Fibroblast of skin of left quadriceps (primary cell): ENCODE measurements at regions not wholly inside any gene's neighbourhood (a gene's known extent, or its start where the extent isn't known, plus 50 kb on each side); places are given as distances from the start of the nearest gene placed in this dataset.
A peak's percentile ranks its signal among the peaks of the same experiment; 100 is the strongest.

ENCODE experiments used
- DNase-seq, 2 experiments: peaks; one replicate each; pipeline ENCODE4 v3.0.0-alpha.2; 2013; ENCODE audit warnings: low read depth in 2 of 2

DNA sequence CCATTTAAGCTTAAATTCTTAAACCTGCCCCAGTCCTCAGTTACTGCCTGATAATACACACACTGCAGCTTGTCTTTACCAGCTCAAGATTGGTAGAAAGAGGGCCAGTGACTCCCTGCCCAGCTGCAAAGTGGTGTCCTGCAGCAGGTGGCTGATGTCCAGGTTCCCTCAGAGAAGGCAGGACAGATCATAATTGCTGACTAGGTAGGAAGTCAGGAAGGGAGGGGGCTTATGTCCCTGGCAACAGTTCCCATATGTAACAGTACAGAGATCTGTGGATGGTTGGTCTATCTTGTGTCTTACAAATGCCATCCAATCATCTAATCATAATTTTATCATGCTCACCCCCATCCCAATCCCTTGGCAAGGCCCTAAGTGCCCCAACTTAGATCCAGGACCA, 492.1 kb upstream of the PPP2R3A start:
- no peak for DNase-seq

GRCh38 chr3:135487261-135487660, 478.3 kb upstream of the PPP2R3A start:
- no peak for DNase-seq

DNA sequence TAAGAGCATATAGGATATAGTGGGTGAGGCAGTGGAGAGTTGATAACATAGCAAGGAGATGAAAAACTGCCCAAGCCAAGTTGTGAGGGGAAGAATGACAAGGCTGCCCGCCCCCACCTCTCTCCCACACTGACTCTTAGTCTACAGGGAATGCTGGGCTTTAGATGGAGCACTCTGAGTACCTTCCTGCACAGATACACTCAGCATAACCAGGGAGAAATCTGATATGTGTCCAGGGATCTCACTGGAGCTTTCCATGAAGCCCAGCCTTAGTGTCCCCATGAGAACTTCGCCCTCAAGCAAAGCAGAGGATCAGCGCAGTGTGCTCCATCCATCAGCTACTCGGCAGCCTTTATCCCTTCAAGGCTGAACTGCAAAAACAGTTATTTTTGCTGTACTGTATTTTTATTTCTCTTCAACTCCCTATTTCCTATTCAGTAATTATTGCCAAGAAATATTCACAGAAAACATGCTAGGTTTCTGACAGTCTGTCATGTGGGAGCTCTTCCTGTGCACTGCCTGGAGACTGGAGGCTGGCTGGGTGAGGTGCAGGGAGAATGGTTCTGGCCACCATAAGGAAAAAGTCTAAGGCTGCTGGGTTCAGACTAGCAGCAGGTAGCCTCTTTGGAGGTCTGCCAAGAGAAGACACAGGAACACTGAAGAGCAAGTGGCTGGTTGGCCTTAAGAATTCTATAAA, 475.2 kb upstream of the PPP2R3A start:
- no peak for DNase-seq

GRCh38 chr3:135491491-135492205, 473.9 kb upstream of the PPP2R3A start:
- DNase-seq, result peak; percentile 4 to 10

- DNase-seq, result no peak
Observed at GRCh38 chr3:135495891-135496290, 469.6 kb upstream of the PPP2R3A start.

DNA sequence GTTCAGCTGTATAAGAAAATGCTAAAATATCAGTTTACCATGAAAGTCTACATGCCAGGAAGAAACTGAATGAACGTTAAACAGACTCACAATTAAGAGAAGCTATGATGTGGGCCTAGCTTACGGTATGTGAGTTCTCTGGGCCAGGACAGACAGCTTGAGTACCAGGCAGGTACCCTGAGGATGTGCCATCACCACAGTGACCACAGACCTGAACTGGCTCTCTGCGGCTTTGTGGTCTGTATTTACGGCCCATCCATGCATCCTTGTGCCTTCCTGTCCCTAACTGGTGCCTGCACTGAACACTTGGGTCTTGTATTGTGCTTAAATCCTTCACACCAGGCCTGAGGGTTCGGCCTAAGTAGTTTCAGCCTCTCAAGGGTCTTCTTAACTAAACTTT, 467.5 kb upstream of the PPP2R3A start:
- DNase-seq, result no peak

GRCh38 chr3:135499426-135499825, 466.1 kb upstream of the PPP2R3A start:
- no peak for DNase-seq

DNA sequence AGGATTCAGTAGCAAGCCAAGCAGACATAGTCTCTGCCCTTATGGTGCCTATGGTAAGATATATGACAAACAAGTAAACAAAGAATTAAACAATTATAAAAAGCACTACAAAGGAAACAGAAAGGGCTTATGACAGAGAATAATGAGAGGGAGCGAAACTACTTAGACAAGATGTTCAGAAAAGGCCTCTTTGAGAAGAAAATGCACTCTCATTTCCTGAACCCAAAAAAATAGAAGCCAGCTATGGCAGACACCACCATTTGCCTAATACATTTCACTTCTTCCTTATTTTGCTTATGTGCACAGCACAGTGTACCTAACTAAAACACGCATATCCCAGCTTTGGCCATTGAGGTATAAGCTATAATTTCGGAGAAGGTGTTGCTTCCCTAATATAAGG, 465.5 kb upstream of the PPP2R3A start:
- no peak for DNase-seq

GRCh38 chr3:135503065-135503759, 462.3 kb upstream of the PPP2R3A start:
- no peak for DNase-seq

DNA sequence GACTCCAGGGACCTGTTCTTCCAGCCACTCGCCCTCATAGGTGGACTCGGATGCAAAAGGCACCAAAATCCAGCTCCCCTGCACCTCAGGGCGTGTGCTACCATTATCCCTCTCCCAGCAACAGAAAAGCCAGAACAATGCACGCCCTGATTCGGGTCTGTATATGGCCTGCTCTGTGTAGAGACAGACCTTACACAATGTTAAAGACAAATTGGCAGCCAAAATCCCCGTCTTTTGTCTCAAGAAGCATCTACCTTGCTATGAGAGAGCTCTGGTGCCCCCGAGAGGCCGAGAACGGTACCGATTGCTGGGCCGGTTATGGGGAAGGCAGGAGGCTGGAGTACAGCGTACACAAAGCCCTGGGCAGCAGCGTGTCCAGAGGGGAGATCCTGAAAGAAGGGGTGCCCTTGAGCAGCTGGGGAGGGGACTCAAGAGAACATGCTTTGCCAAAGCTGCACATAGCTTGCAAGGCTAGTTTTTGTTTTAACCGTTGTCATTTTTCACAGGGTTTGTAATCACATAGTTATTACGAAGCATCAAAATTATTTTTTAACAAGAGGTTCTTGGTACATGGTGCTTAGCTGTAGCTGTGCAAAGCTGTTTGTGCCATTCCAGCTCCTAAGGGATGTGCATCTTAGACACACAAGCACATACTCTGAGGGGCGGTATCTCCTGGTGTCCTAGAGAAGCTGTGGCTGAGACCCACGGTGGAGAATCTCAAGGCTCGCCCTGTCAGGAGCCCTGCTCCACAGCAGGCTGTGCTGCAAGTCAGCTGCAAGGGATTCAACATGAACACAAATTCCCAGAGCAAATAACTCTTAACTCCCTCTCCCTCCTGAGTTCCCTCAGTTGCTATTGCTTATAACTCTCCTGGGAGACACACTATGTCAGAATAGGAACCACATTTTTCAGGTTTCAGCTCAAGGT, 461.5 kb upstream of the PPP2R3A start:
- DNase-seq, result peak; percentile 40 to 50

DNA sequence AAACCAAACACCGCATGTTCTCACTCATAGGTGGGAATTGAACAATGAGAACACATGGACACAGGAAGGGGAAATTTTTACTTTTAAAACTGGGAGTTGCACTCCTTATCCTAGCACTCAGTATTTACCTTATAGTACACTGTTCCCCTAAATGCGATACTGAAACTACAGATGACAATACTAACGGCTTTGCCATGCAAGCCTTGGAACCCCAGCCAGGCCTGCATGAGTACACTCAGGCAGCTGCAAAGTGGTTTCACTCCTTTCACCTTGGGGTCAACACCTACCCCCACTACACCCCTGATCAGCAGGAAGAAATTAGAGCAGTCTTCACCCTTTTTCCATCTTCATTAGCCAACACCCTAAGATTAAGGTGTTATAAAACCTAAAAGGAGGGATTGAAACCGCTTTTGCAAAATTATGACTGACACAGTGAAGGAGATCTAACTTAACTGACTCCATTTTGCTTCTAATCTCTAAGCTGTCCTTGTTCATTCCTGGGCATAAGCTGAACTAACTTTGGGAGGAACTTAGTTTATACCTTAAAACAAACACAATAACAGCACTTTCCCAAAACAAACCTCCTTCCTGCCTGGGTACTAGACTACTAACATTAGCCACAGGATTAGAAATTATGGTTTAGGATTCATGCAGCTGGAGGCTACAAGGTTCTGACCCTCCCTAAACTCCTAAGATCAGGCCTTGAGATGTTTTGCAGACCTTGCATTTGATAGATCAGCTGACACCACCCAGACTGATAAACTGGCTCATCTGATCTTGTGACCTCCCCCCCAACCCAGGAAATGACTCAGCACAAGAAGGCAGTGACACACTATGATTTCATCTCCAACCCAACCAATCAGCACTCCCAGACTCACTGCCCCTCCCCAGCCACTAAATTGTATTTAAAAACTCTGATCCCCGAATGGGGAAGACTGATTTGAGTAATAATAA, 452.1 kb upstream of the PPP2R3A start:
- DNase-seq, result peak; percentile 8 to 15

GRCh38 chr3:135514060-135514448, 451.5 kb upstream of the PPP2R3A start:
- no peak for DNase-seq

GRCh38 chr3:135516143-135516542, 449.4 kb upstream of the PPP2R3A start:
- peak; percentile 6 to 16 for DNase-seq

DNA sequence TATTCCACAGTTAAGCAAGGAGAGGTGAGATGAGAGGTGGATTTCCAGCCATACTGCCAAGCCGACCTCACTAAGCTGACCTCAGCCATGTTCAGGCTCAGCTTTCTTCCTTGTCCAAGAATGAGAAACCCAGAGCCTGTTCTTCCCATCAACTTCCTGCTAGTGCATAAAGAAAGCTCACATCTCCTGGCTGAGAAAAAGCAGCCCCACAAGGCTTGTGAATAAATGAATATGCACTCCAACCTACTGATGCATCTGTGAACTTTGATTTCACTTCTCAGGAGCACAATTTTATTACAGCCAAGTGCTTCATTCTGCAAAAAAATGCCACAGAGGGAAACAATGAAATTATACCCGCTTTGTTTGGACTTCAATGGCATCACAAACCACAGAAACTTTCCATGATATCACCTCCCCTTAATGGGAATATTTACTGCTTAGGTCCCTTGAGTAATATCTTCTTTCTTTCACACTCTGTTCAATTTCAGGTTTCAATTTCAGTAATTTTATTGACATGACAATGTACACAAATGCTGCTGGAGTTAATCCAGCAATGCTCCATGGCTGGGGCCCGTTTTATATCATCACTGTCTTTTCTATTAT, 437.0 kb upstream of the PPP2R3A start:
- DNase-seq, result no peak

DNA sequence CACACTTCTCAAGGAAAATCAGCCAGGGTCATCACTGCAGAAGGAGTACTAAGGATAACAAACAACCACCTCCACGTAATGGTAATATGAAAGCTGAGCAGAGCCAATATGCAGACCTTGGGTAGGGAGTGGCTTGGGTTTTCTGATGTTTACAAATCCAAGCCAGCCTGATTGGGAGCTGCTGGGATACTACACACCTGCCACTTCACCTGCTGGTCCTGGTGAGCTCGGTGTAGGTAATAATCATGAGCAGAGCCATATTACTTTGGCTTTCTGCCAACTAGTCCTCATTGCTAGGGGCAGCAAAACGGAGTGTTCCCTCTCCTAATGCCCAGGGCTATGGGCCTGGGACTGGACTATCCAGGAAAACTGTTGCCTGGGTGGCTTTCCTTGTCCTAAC, 433.5 kb upstream of the PPP2R3A start:
- DNase-seq, result no peak

- DNase-seq, result no peak
Observed at GRCh38 chr3:135538123-135538522, 427.4 kb upstream of the PPP2R3A start.

GRCh38 chr3:135539351-135539750, 426.2 kb upstream of the PPP2R3A start:
- no peak for DNase-seq

DNA sequence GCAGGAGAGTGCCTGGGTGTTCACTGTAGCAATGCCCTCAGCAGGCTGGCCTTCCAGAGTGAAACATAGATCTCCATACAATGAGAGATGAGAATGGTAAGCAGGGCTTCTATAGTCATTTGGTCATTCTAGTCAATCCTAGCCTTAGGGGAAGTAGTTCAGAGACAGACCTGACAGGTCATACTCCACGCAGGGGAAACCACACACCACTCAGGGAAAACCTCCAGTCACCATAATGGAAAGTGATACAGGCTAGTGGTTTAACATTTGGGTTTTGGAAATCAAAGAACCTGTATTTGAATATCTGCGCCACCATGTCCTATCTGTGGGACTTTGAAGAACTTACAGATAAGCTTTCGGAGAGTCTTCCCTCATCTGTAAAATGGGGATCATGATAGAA, 425.7 kb upstream of the PPP2R3A start:
- no peak for DNase-seq

DNA sequence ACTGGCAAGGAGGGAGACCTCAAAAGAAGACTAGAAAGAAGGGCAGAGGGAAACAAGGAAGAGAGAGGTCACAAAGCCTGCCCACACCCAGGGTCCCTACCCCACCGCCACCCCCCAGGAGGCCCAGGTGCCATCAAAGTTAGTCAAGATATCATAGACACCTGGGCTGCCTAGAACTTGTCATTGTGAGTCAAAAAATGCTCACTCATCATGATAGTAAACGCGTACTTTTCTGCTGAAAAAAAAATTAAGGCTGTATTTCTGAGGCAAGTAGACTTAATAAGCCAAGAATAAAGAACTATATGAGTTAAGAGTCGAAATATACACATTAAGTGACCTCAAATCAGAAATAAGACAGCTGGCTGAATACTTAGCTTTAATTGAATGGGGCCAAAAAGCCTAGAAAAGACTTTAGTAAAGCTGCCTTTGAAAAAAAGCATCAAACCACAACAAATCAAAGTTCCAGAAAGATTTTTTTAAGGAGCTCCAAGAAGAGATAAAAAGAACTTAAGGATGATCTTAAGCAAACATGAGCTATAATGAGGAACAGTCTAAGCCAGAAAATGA, 415.5 kb upstream of the PPP2R3A start:
- no peak for DNase-seq

DNA sequence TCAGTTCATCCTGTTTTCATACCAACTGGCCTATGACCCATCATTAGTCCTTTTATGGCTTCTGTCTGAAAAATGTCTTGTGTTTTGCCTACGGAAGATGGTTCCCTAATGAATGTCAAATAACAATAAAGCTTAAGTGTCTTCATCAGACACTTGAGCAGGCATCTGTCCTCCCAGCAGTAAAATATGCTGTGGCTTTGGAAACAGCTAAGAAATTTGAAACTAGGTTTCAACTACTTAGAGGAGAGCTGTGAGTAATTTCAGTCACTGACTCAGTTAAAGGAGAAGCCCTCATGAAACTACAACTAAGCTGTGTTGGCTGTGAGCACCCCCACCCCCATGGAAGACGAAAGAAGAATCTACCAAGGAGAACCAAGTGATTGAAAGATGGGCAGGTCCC, 409.4 kb upstream of the PPP2R3A start:
- DNase-seq, result peak in 1 of 2 experiments; percentile 1
